SJCRH30 (cell line): ENCODE measurements at regions not wholly inside any gene's neighbourhood (a gene's known extent, or its start where the extent isn't known, plus 50 kb on each side); places are given as distances from the start of the nearest gene placed in this dataset.

Source experiments
- DNase-seq, 2 experiments: peaks; one replicate each; pipeline ENCODE4 v3.0.0-alpha.2; 2015 to 2020
- H3K27ac ChIP-seq: fragments of 250-450 bp; sonication (Bioruptor Pico); 2 replicates; pipeline ENCODE4 v1.5.1; 2020; ENCODE audit warnings: mild to moderate bottlenecking, moderate library complexity
- H3K27me3 ChIP-seq: fragments of 250-450 bp; sonication (Bioruptor Pico); 2 replicates; pipeline ENCODE4 v1.5.1; 2020; ENCODE audit warnings: mild to moderate bottlenecking, moderate library complexity
- H3K36me3 ChIP-seq: fragments of 250-450 bp; sonication (Bioruptor Pico); 2 replicates; pipeline ENCODE4 v1.5.1; 2020; ENCODE audit warnings: mild to moderate bottlenecking, moderate library complexity
- H3K4me1 ChIP-seq: fragments of 250-450 bp; sonication (Bioruptor Pico); 2 replicates; pipeline ENCODE4 v1.5.1; 2020; ENCODE audit warnings: mild to moderate bottlenecking, moderate library complexity
- H3K4me3 ChIP-seq: fragments of 250-450 bp; sonication (Bioruptor Pico); 2 replicates; pipeline ENCODE4 v1.5.1; 2020; ENCODE audit warnings: mild to moderate bottlenecking, moderate library complexity
- H3K9me3 ChIP-seq: fragments of 250-450 bp; sonication (Bioruptor Pico); replicated peaks from 2 replicates; pipeline ENCODE4 v1.5.1; 2020; ENCODE audit warnings: mild to moderate bottlenecking, moderate library complexity

- H3K27me3 ChIP-seq: no peaks in the 10 kb centered on the region
- H3K27ac ChIP-seq: no peak overlapping the region
- H3K9me3 ChIP-seq: no peaks in the 10 kb centered on the region
- no peak for DNase-seq
- H3K4me1 ChIP-seq: no peaks in the 10 kb centered on the region
- H3K4me3 ChIP-seq: no peak overlapping the region
- no peaks in the 10 kb centered on the region for H3K36me3 ChIP-seq
Observed at GRCh38 chr4:160894809-160895208, 1269.0 kb downstream of the FSTL5 start.

GRCh38 chr4:160927311-160927710, 1236.5 kb downstream of the FSTL5 start:
- Histone ChIP-seq H3K4me1 (no peaks in the 10 kb centered on the region), H3K9me3 (no peaks in the 10 kb centered on the region), H3K27me3 (no peaks in the 10 kb centered on the region)

GRCh38 chr4:160928482-160928881, 1235.3 kb downstream of the FSTL5 start:
- DNase-seq: no peak
- Histone ChIP-seq H3K4me1 (no peaks in the 10 kb centered on the region), H3K9me3 (no peaks in the 10 kb centered on the region), H3K4me3 (no peak overlapping the region), H3K27me3 (no peaks in the 10 kb centered on the region), H3K27ac (no peak overlapping the region), H3K36me3 (no peaks in the 10 kb centered on the region)

More at GRCh38 chr4:160927311-160927710, 1236.5 kb downstream of the FSTL5 start:
- no peaks in the 10 kb centered on the region for H3K36me3 ChIP-seq
- H3K27ac ChIP-seq: no peak overlapping the region
- no peak for DNase-seq
- no peak overlapping the region for H3K4me3 ChIP-seq

- Histone ChIP-seq H3K27ac (no peak overlapping the region), H3K9me3 (no peaks in the 10 kb centered on the region), H3K4me1 (no peaks in the 10 kb centered on the region), H3K4me3 (no peak overlapping the region), H3K27me3 (no peaks in the 10 kb centered on the region), H3K36me3 (no peaks in the 10 kb centered on the region)
- no peak for DNase-seq
Observed at GRCh38 chr4:160947653-160948052, 1216.1 kb downstream of the FSTL5 start.

GRCh38 chr4:160956875-160957274, 1206.9 kb downstream of the FSTL5 start:
- no peak for DNase-seq
- Histone ChIP-seq H3K27ac (no peak overlapping the region), H3K4me3 (no peak overlapping the region), H3K36me3 (no peaks in the 10 kb centered on the region), H3K9me3 (no peaks in the 10 kb centered on the region), H3K27me3 (no peaks in the 10 kb centered on the region), H3K4me1 (no peaks in the 10 kb centered on the region)

- H3K9me3 ChIP-seq: no peaks in the 10 kb centered on the region
- no peaks in the 10 kb centered on the region for H3K36me3 ChIP-seq
- H3K27ac ChIP-seq: no peak overlapping the region
- DNase-seq: no peak
- no peak overlapping the region for H3K4me3 ChIP-seq
- no peaks in the 10 kb centered on the region for H3K27me3 ChIP-seq
- H3K4me1 ChIP-seq: no peaks in the 10 kb centered on the region
Observed at GRCh38 chr4:160969925-160970324, 1193.9 kb downstream of the FSTL5 start.

GRCh38 chr4:160980091-160980490, 1183.7 kb downstream of the FSTL5 start:
- DNase-seq: no peak
- Histone ChIP-seq H3K36me3 (no peaks in the 10 kb centered on the region), H3K4me1 (no peaks in the 10 kb centered on the region), H3K9me3 (no peaks in the 10 kb centered on the region), H3K4me3 (no peak overlapping the region), H3K27me3 (no peaks in the 10 kb centered on the region), H3K27ac (no peak overlapping the region)

GRCh38 chr4:160981083-160981482, 1182.7 kb downstream of the FSTL5 start:
- Histone ChIP-seq H3K4me3 (no peak overlapping the region), H3K27me3 (no peaks in the 10 kb centered on the region), H3K27ac (no peak overlapping the region), H3K4me1 (no peaks in the 10 kb centered on the region), H3K36me3 (no peaks in the 10 kb centered on the region), H3K9me3 (no peaks in the 10 kb centered on the region)
- no peak for DNase-seq

GRCh38 chr4:160983035-160983434, 1180.8 kb downstream of the FSTL5 start:
- Histone ChIP-seq H3K9me3 (no peaks in the 10 kb centered on the region), H3K4me1 (no peaks in the 10 kb centered on the region), H3K27me3 (no peaks in the 10 kb centered on the region), H3K27ac (no peak overlapping the region), H3K4me3 (no peak overlapping the region), H3K36me3 (no peaks in the 10 kb centered on the region)
- DNase-seq: no peak

- Histone ChIP-seq H3K27ac (no peak overlapping the region), H3K27me3 (no peaks in the 10 kb centered on the region), H3K4me1 (peaks cover 6% of the 10 kb centered on the region), H3K36me3 (no peaks in the 10 kb centered on the region), H3K9me3 (no peaks in the 10 kb centered on the region), H3K4me3 (no peak overlapping the region)
- no peak for DNase-seq
Observed at GRCh38 chr4:161002386-161002785, 1161.4 kb downstream of the FSTL5 start.

GRCh38 chr4:161003418-161004057, 1160.3 kb downstream of the FSTL5 start:
- Histone ChIP-seq H3K4me1 (peaks cover 6% of the 10 kb centered on the region), H3K36me3 (no peaks in the 10 kb centered on the region), H3K27me3 (no peaks in the 10 kb centered on the region), H3K27ac (peak overlapping the region; percentile 56), H3K9me3 (no peaks in the 10 kb centered on the region), H3K4me3 (no peak overlapping the region)
- DNase-seq: peak; percentile 79 to 80

GRCh38 chr4:161005746-161006145, 1158.1 kb downstream of the FSTL5 start:
- peaks cover 6% of the 10 kb centered on the region for H3K4me1 ChIP-seq
- no peaks in the 10 kb centered on the region for H3K9me3 ChIP-seq
- no peaks in the 10 kb centered on the region for H3K27me3 ChIP-seq
- no peak overlapping the region for H3K27ac ChIP-seq
- peak in 1 of 2 experiments; percentile 5 for DNase-seq
- H3K36me3 ChIP-seq: no peaks in the 10 kb centered on the region
- no peak overlapping the region for H3K4me3 ChIP-seq

- Histone ChIP-seq H3K27me3 (no peaks in the 10 kb centered on the region), H3K9me3 (no peaks in the 10 kb centered on the region), H3K4me1 (peaks cover 6% of the 10 kb centered on the region), H3K36me3 (no peaks in the 10 kb centered on the region), H3K27ac (no peak overlapping the region), H3K4me3 (no peak overlapping the region)
- no peak for DNase-seq
Observed at GRCh38 chr4:161008527-161008926, 1155.3 kb downstream of the FSTL5 start.

GRCh38 chr4:161010227-161010626, 1153.6 kb downstream of the FSTL5 start:
- Histone ChIP-seq H3K36me3 (no peaks in the 10 kb centered on the region), H3K9me3 (no peaks in the 10 kb centered on the region), H3K27ac (no peak overlapping the region), H3K27me3 (no peaks in the 10 kb centered on the region), H3K4me1 (no peaks in the 10 kb centered on the region; the same call in 1 of the 2 replicates), H3K4me3 (no peak overlapping the region)
- DNase-seq: no peak
